Kidney epithelial cell (primary cell): ENCODE measurements at regions not wholly inside any gene's neighbourhood (a gene's known extent, or its start where the extent isn't known, plus 50 kb on each side); places are given as distances from the start of the nearest gene placed in this dataset.

Experiments
- DNase-seq: peaks from one replicate; pipeline ENCODE4 v3.0.0-alpha.2; 2010; ENCODE audit warnings: low read depth
- H3K27me3 ChIP-seq: 2 replicates; pipeline ENCODE4 v1.6.0; 2011; ENCODE audit warnings: low read length; ENCODE audit not compliant: control insufficient read depth, insufficient read depth
- H3K36me3 ChIP-seq: 2 replicates; pipeline ENCODE4 v1.5.1; 2011; ENCODE audit warnings: low read length; ENCODE audit not compliant: control insufficient read depth, insufficient read depth
- H3K4me3 ChIP-seq: 2 replicates; pipeline ENCODE4 v1.5.1; 2011; ENCODE audit warnings: low read depth, mild to moderate bottlenecking, control low read depth, low read length
- CTCF ChIP-seq: IDR thresholded peaks from 2 replicates; pipeline ENCODE4 v1.5.1; 2011; ENCODE audit warnings: mild to moderate bottlenecking, moderate library complexity, low read length, control low read depth, inconsistent platforms; ENCODE audit not compliant: insufficient read depth, poor library complexity, severe bottlenecking

DNA sequence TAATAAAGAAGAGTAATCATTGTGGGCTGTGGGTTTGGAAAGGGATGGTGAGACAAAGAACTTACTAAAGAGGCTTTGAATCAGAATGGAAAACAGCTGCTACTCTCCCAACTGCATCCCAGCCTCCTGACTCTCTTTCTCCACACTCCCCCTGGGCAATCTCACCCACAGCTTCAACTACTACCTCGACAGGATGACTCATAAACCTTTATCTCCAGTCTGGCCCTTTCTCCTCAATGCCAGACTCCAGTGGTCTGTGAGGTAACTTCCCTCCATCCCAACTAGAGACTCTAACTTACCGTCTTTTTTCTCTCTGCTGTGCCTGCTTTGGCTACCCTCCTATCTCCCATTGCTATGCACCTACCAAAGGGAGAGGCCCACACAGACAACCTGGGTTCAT lies 135.3 kb upstream of the RREB1 start:
- no peak for TF ChIP-seq CTCF
- Histone ChIP-seq H3K27me3 (no peaks in the 10 kb centered on the region), H3K36me3 (no peaks in the 10 kb centered on the region), H3K4me3 (no peak overlapping the region)
- DNase-seq: peak; percentile 25

- Histone ChIP-seq H3K27me3 (no peaks in the 10 kb centered on the region), H3K36me3 (no peaks in the 10 kb centered on the region), H3K4me3 (no peak overlapping the region)
- no peak for DNase-seq
- no peak for TF ChIP-seq CTCF
Observed at GRCh38 chr6:6973721-6974120, 134.0 kb upstream of the RREB1 start.

- TF ChIP-seq CTCF: no peak
- no peaks in the 10 kb centered on the region for H3K27me3 ChIP-seq
- H3K4me3 ChIP-seq: no peak overlapping the region
- no peak for DNase-seq
- H3K36me3 ChIP-seq: no peaks in the 10 kb centered on the region
Observed at GRCh38 chr6:6975459-6976111, 132.2 kb upstream of the RREB1 start.

- Histone ChIP-seq H3K36me3 (no peaks in the 10 kb centered on the region), H3K27me3 (no peaks in the 10 kb centered on the region), H3K4me3 (no peak overlapping the region)
- no peak for DNase-seq
- TF ChIP-seq CTCF: no peak
Observed at GRCh38 chr6:6976193-6976592, 131.6 kb upstream of the RREB1 start.

DNA sequence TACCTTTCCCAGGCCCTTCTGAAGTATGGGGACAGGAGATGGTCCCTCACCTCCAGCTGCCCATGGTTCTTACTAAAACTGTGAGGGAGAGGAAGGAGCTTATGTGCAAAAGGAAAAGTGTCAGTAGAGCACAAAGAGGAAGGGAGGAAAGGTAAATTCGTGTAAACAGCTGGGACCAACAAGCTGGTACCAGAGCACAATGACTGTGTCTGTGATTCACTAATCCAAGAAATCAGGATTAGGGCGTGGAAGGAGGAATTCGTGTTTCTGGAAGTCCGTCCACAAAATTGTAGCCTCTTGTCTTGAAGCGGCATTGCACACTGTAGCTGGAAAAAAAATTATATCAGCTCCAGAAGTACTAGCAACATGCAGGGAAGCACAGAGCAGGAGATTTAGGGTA lies 129.0 kb upstream of the RREB1 start:
- H3K4me3 ChIP-seq: no peak overlapping the region
- TF ChIP-seq CTCF: no peak
- H3K36me3 ChIP-seq: no peaks in the 10 kb centered on the region
- H3K27me3 ChIP-seq: no peaks in the 10 kb centered on the region
- no peak for DNase-seq

GRCh38 chr6:6980999-6981597 lies 126.7 kb upstream of the RREB1 start:
- H3K4me3 ChIP-seq: no peak overlapping the region
- DNase-seq: no peak
- no peaks in the 10 kb centered on the region for H3K27me3 ChIP-seq
- TF ChIP-seq CTCF: no peak
- no peaks in the 10 kb centered on the region for H3K36me3 ChIP-seq
